SK-N-SH (cell line): ENCODE measurements at regions not wholly inside any gene's neighbourhood (a gene's known extent, or its start where the extent isn't known, plus 50 kb on each side); places are given as distances from the start of the nearest gene placed in this dataset.

Source experiments
- CTCF ChIA-PET: fragments of 300-600, 350-600 bp; formaldehyde crosslinking; extraction: SDS; loops from one replicate; lab custom pipeline; 2021; lab: Yijun Ruan, JAX
- POLR2A ChIA-PET: fragments of 350-600 bp; sonication (Branson Sonifier 250); formaldehyde crosslinking; extraction: SDS; loops from one replicate; lab custom pipeline; 2020; ENCODE audit warnings: antibody characterized with exemption, inconsistent platforms; lab: Yijun Ruan, JAX
- DNase-seq: peaks from one replicate; pipeline ENCODE4 v3.0.0; 2012
- H2AFZ ChIP-seq: fragments of 200-600 bp; sonication (generic); 2 replicates; pipeline ENCODE4 v1.8.1; 2016; ENCODE audit warnings: antibody characterized with exemption, mild to moderate bottlenecking, low read depth
- H3F3A ChIP-seq: fragments of 200-600 bp; sonication (generic); replicated peaks from 2 replicates; pipeline ENCODE3; 2016; ENCODE audit warnings: antibody characterized with exemption, mild to moderate bottlenecking; ENCODE audit not compliant: insufficient read depth
- H3K27ac ChIP-seq, 2 experiments: fragments of 200-500 bp in 1 of 2; fragments of 200-600 bp in 1 of 2; sonication (Bioruptor generic) in 1 of 2; sonication (generic), shearing (Covaris generic) in 1 of 2; 2 replicates each; pipeline versions ENCODE4 v1.5.1 to v1.6.1; 2014 to 2016; ENCODE audit warnings: low read depth in 2 of 2, inconsistent platforms in 1 of 2, low read length in 1 of 2, mild to moderate bottlenecking in 1 of 2, mixed read lengths in 1 of 2
- H3K27me3 ChIP-seq: fragments of 200-600 bp; sonication (generic), shearing (Covaris generic); 2 replicates; pipeline ENCODE4 v1.6.1; 2016; ENCODE audit warnings: mixed run types; ENCODE audit not compliant: insufficient read depth
- H3K36me3 ChIP-seq, 2 experiments: fragments of 200-500 bp in 1 of 2; fragments of 200-600 bp in 1 of 2; sonication (Bioruptor generic) in 1 of 2; sonication (generic) in 1 of 2; replicated peaks in 1 of 2; 2 replicates each; pipeline versions ENCODE3 to v1.5.1; 2014 to 2016; ENCODE audit warnings: low read length in 1 of 2, mild to moderate bottlenecking in 1 of 2; ENCODE audit not compliant: insufficient read depth in 2 of 2, control insufficient read depth in 1 of 2
- H3K4me1 ChIP-seq, 2 experiments: fragments of 200-500 bp in 1 of 2; fragments of 200-600 bp in 1 of 2; sonication (Bioruptor generic) in 1 of 2; sonication (generic), shearing (Covaris generic) in 1 of 2; 2 replicates each; pipeline versions ENCODE4 v1.5.1 to v1.6.1; 2014 to 2016; ENCODE audit warnings: low read depth in 1 of 2, low read length in 1 of 2, mixed run types in 1 of 2; ENCODE audit not compliant: insufficient read depth in 2 of 2, control insufficient read depth in 1 of 2
- H3K4me2 ChIP-seq: fragments of 200-600 bp; sonication (generic), shearing (Covaris generic); 2 replicates; pipeline ENCODE4 v1.6.1; 2017; ENCODE audit warnings: mixed run types
- H3K4me3 ChIP-seq, 2 experiments: fragments of 200-500 bp in 1 of 2; fragments of 200-600 bp in 1 of 2; sonication (Bioruptor generic) in 1 of 2; sonication (generic), shearing (Covaris generic) in 1 of 2; 2 replicates each; pipeline versions ENCODE4 v1.5.1 to v1.8.1; 2014 to 2016; ENCODE audit warnings: low read depth in 2 of 2, inconsistent platforms in 1 of 2, low read length in 1 of 2, mild to moderate bottlenecking in 1 of 2, mixed read lengths in 1 of 2, moderate library complexity in 1 of 2
- H3K79me2 ChIP-seq: fragments of 200-600 bp; sonication (generic); 2 replicates; pipeline ENCODE4 v1.8.1; 2017; ENCODE audit warnings: mild to moderate bottlenecking; ENCODE audit not compliant: insufficient read depth
- H3K9ac ChIP-seq: fragments of 200-600 bp; sonication (generic); 2 replicates; pipeline ENCODE4 v1.6.1; 2017; ENCODE audit warnings: mixed run types
- H3K9me2 ChIP-seq: fragments of 200-600 bp; sonication (generic); 2 replicates; pipeline ENCODE4 v1.6.1; 2017; ENCODE audit warnings: mixed run types
- H3K9me3 ChIP-seq: fragments of 200-600 bp; sonication (generic); 2 replicates; pipeline ENCODE4 v1.6.1; 2017; ENCODE audit warnings: mixed run types, mild to moderate bottlenecking, moderate library complexity
- H4K20me1 ChIP-seq: fragments of 200-600 bp; sonication (generic); 2 replicates; pipeline ENCODE4 v1.6.1; 2017; ENCODE audit warnings: mild to moderate bottlenecking, mixed run types; ENCODE audit not compliant: insufficient read depth
- EP300 ChIP-seq, 2 experiments: IDR thresholded peaks; 2 replicates each; pipeline versions ENCODE4 v1.4.0 to v1.6.1; 2012; ENCODE audit warnings: borderline replicate concordance in 1 of 2, low read depth in 1 of 2, low read length in 1 of 2
- FOXJ3 ChIP-seq: sonication (generic); formaldehyde crosslinking; IDR thresholded peaks from 2 replicates; pipeline ENCODE4 v1.5.1; 2020; ENCODE audit warnings: mild to moderate bottlenecking, missing genetic modification reagents
- IRF3 ChIP-seq: fragments of 150-350 bp; IDR thresholded peaks from 2 replicates; pipeline ENCODE4 v1.6.1; 2016; ENCODE audit warnings: mild to moderate bottlenecking, low read depth, low read length
- JUND ChIP-seq: IDR thresholded peaks from 2 replicates; pipeline ENCODE4 v1.4.0; 2012
- MAX ChIP-seq: IDR thresholded peaks from 2 replicates; pipeline ENCODE4 v1.4.0; 2012; ENCODE audit warnings: low read depth
- NFIC ChIP-seq: IDR thresholded peaks from 2 replicates; pipeline ENCODE4 v1.4.0; 2012; ENCODE audit warnings: borderline replicate concordance
- POLR2AphosphoS5 ChIP-seq: IDR thresholded peaks from 2 replicates; pipeline ENCODE4 v1.6.1; 2012; ENCODE audit warnings: low read depth, low read length
- RAD21 ChIP-seq: IDR thresholded peaks from 2 replicates; pipeline ENCODE4 v1.6.1; 2012; ENCODE audit warnings: mild to moderate bottlenecking, low read length
- RCOR1 ChIP-seq: fragments of 150-350 bp; IDR thresholded peaks from 2 replicates; pipeline ENCODE4 v1.6.1; 2017; ENCODE audit warnings: antibody characterized with exemption, low read length
- REST ChIP-seq: IDR thresholded peaks from 2 replicates; pipeline ENCODE4 v1.6.1; 2012; ENCODE audit warnings: mild to moderate bottlenecking, low read depth, low read length, moderate library complexity
- RFX5 ChIP-seq: IDR thresholded peaks from 2 replicates; pipeline ENCODE4 v1.6.1; 2012; ENCODE audit warnings: mild to moderate bottlenecking, improper control_type of control experiment, low read length
- SMC3 ChIP-seq: IDR thresholded peaks from 2 replicates; pipeline ENCODE4 v1.6.1; 2012; ENCODE audit warnings: low read depth, low read length, improper control_type of control experiment
- TAF1 ChIP-seq: IDR thresholded peaks from 2 replicates; pipeline ENCODE4 v1.6.1; 2012; ENCODE audit warnings: low read depth, mild to moderate bottlenecking, low read length, moderate library complexity, borderline replicate concordance
- TEAD4 ChIP-seq: IDR thresholded peaks from 2 replicates; pipeline ENCODE4 v1.4.0; 2012; ENCODE audit warnings: mild to moderate bottlenecking, borderline replicate concordance; ENCODE audit not compliant: insufficient read depth
- YY1 ChIP-seq: IDR thresholded peaks from 2 replicates; pipeline ENCODE4 v1.4.0; 2012; ENCODE audit warnings: low read depth, mild to moderate bottlenecking
- WGBS: methylation state at CpG from one replicate; pipeline ENCODE4 v1.1.6; 2017; ENCODE audit warnings: low lambda C conversion rate; 5-methylcytosine and 5-hydroxymethylcytosine counted together

GRCh38 chr7:68691261-68692216, 906.7 kb upstream of the AUTS2 start (continued):
- TF ChIP-seq POLR2AphosphoS5 (peak; percentile 73; the same call in 1 of the 2 replicates), JUND (peak; percentile 99), IRF3 (no peak), TAF1 (no peak), RAD21 (no peak; the same call in 1 of the 2 replicates), REST (peak; percentile 64), EP300 (IDR thresholded peaks at IDR 0.05; ENCODE audit: borderline replicate concordance in 1 of 2, low read depth in 1 of 2, low read length in 1 of 2) (peak; percentile 57 to 99), MAX (peak; percentile 86), NFIC (peak; percentile 92), FOXJ3 (no peak), SMC3 (no peak), TEAD4 (peak; percentile 97), RCOR1 (no peak), RFX5 (no peak), YY1 (peak; percentile 71; the same call in 1 of the 2 replicates)

- H3K36me3 ChIP-seq: no peaks in the 10 kb centered on the region
- no peaks in the 10 kb centered on the region for H3K27me3 ChIP-seq
- TF ChIP-seq MAX (no peak), YY1 (peak; percentile 10; the same call in 1 of the 2 replicates)
- TF ChIP-seq, all 33 proteins: peak for 1
- peak overlapping the region; percentile 67 for H3K4me2 ChIP-seq
- H4K20me1 ChIP-seq: no peaks in the 10 kb centered on the region
- ChIA-PET POLR2A (no interaction called here), CTCF (no interaction called here)
- H2AFZ ChIP-seq: peak overlapping the region; percentile 29; the same call in 1 of the 2 replicates
- H3F3A ChIP-seq: peaks cover 29% of the 10 kb centered on the region
- H3K9me3 ChIP-seq: no peaks in the 10 kb centered on the region
- H3K9ac ChIP-seq: peak overlapping the region; percentile 62
- no peak overlapping the region for H3K4me3 ChIP-seq
- no peak for DNase-seq
- H3K4me1 ChIP-seq: peaks cover 7 to 22% of the 10 kb centered on the region in 2 experiments; a peak in 3 of 4 replicates
- peak overlapping the region in 1 of 2 experiments; percentile 100; a peak in 2 of 4 replicates for H3K27ac ChIP-seq
- no peaks in the 10 kb centered on the region for H3K9me2 ChIP-seq
- WGBS: 82% methylated on average over 4 of the region's 4 CpGs
- no peaks in the 10 kb centered on the region for H3K79me2 ChIP-seq
Measured at GRCh38 chr7:68692511-68692910, 905.8 kb upstream of the AUTS2 start.
